Dendritic cell treated with granulocyte-macrophage colony-stimulating factor and Interleukin-4, amounts not matched to agents 40 ng/mL and 50 ng/mL, for 4 days (primary cell): ENCODE measurements at regions not wholly inside any gene's neighbourhood (a gene's known extent, or its start where the extent isn't known, plus 50 kb on each side); places are given as distances from the start of the nearest gene placed in this dataset.

Experiments used
- H3K27ac Mint-ChIP-seq: one replicate; pipeline ENCODE4 v1.8.0; 2022; ENCODE audit warnings: mild to moderate bottlenecking, mixed read lengths
- H3K27me3 Mint-ChIP-seq: one replicate; pipeline ENCODE4 v1.8.0; 2022; ENCODE audit warnings: mild to moderate bottlenecking, mixed read lengths
- H3K36me3 Mint-ChIP-seq: one replicate; pipeline ENCODE4 v1.8.0; 2022; ENCODE audit warnings: low read depth, mixed read lengths
- H3K4me1 Mint-ChIP-seq: one replicate; pipeline ENCODE4 v1.8.0; 2022; ENCODE audit warnings: low read depth, mixed read lengths
- H3K4me3 Mint-ChIP-seq: one replicate; pipeline ENCODE4 v1.8.0; 2022; ENCODE audit warnings: mild to moderate bottlenecking, moderate library complexity, mixed read lengths
- H3K9me3 Mint-ChIP-seq: one replicate; pipeline ENCODE4 v1.8.0; 2022; ENCODE audit warnings: mixed read lengths
- intact Hi-C: fragments of 100-400 bp; cut with micrococcal nuclease; formaldehyde crosslinking; loops from one replicate; pipeline ENCODE4 v1.15.0; 2022

DNA sequence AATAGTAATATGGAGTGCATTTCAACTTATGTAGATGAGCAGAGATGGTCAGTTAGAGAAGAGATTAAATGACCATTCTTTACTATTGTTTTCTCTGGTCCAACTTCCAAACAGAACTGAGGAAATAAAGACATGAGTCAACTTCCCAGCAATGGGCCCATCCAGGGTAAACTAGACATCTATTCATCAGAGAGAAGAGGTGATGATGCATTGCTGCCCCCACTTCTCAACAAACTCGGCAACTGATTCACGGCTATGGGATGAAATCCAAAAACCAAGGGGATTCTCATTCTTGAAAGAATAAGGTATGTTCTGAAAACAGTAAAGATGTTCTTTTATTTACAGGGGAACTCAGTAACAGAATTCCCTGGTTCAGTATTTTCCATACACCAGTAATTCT is 190.7 kb downstream of the RDH14 start:
- Mint-ChIP-seq H3K36me3 (no peaks in the 10 kb centered on the region), H3K4me1 (no peaks in the 10 kb centered on the region), H3K27me3 (no peaks in the 10 kb centered on the region), H3K4me3 (no peak overlapping the region), H3K27ac (no peak overlapping the region), H3K9me3 (no peaks in the 10 kb centered on the region)
- intact Hi-C loops, result no loop called here

DNA sequence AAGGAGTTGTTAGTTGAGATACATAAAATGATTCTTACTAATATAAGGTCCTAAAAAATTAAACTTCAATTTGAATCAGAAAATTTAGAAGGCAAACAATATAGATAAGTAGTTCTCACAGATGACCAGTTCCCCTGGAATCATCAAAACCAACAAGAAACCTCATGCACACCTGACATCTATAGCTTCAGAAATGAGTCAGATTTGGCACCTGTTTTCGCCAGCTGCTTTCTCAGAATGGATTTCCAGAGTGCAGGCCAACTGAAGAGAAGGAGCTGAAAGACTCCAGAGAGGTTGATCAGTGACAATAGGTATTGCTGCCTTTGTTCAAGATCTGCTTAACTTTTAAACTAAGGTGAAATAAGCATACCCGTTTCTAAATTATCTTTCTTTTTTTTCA is 192.4 kb downstream of the RDH14 start:
- intact Hi-C loops, result no loop called here
- Mint-ChIP-seq H3K9me3 (no peaks in the 10 kb centered on the region), H3K36me3 (no peaks in the 10 kb centered on the region), H3K27ac (no peak overlapping the region), H3K4me1 (no peaks in the 10 kb centered on the region), H3K4me3 (no peak overlapping the region), H3K27me3 (no peaks in the 10 kb centered on the region)

- H3K4me3 Mint-ChIP-seq, result no peak overlapping the region
- no peaks in the 10 kb centered on the region for H3K9me3 Mint-ChIP-seq
- H3K27me3 Mint-ChIP-seq, result no peaks in the 10 kb centered on the region
- intact Hi-C loops, result no loop called here
- no peaks in the 10 kb centered on the region for H3K36me3 Mint-ChIP-seq
- no peak overlapping the region for H3K27ac Mint-ChIP-seq
- no peaks in the 10 kb centered on the region for H3K4me1 Mint-ChIP-seq
Observed at GRCh38 chr2:18365342-18365741, 195.1 kb downstream of the RDH14 start.

GRCh38 chr2:18363348-18363747 is 197.1 kb downstream of the RDH14 start:
- Mint-ChIP-seq H3K27ac (no peak overlapping the region), H3K4me3 (no peak overlapping the region), H3K27me3 (no peaks in the 10 kb centered on the region), H3K9me3 (no peaks in the 10 kb centered on the region), H3K4me1 (no peaks in the 10 kb centered on the region), H3K36me3 (no peaks in the 10 kb centered on the region)
- intact Hi-C loops, result no loop called here

DNA sequence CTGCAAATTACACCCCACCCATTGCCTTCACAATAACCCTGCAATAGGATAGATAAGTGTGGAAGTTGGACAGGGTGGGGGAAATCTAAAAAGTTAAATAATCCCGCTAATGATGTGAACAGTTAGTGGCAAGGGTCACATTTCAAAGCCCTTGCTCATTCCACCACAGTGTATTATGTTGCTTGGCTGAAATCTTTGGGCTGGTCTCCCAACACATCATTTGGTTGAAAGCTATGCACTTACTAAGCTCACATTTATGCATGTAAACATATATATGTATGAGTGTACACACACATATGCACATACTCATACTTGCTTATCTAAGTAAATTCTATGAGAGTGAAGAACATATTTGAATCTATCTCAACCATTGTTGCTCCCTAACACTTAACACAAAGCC is 197.8 kb downstream of the RDH14 start:
- Mint-ChIP-seq H3K4me1 (no peaks in the 10 kb centered on the region), H3K27me3 (no peaks in the 10 kb centered on the region), H3K9me3 (no peaks in the 10 kb centered on the region), H3K36me3 (no peaks in the 10 kb centered on the region), H3K4me3 (no peak overlapping the region), H3K27ac (no peak overlapping the region)
- intact Hi-C loops, result no loop called here

GRCh38 chr2:18357537-18357936 is 202.9 kb downstream of the RDH14 start:
- intact Hi-C loops, result no loop called here
- H3K4me3 Mint-ChIP-seq, result no peak overlapping the region
- H3K4me1 Mint-ChIP-seq, result no peaks in the 10 kb centered on the region
- H3K27ac Mint-ChIP-seq, result no peak overlapping the region
- no peaks in the 10 kb centered on the region for H3K36me3 Mint-ChIP-seq
- H3K9me3 Mint-ChIP-seq, result no peaks in the 10 kb centered on the region
- H3K27me3 Mint-ChIP-seq, result no peaks in the 10 kb centered on the region

GRCh38 chr2:18356676-18357075 is 203.8 kb downstream of the RDH14 start:
- Mint-ChIP-seq H3K36me3 (no peaks in the 10 kb centered on the region), H3K27me3 (no peaks in the 10 kb centered on the region), H3K27ac (no peak overlapping the region), H3K4me3 (no peak overlapping the region), H3K4me1 (no peaks in the 10 kb centered on the region), H3K9me3 (no peaks in the 10 kb centered on the region)
- intact Hi-C loops, result no loop called here

GRCh38 chr2:18349421-18349820 is 211.0 kb downstream of the RDH14 start:
- no peaks in the 10 kb centered on the region for H3K9me3 Mint-ChIP-seq
- no peak overlapping the region for H3K4me3 Mint-ChIP-seq
- H3K4me1 Mint-ChIP-seq, result no peaks in the 10 kb centered on the region
- H3K27ac Mint-ChIP-seq, result no peak overlapping the region
- H3K27me3 Mint-ChIP-seq, result no peaks in the 10 kb centered on the region
- H3K36me3 Mint-ChIP-seq, result no peaks in the 10 kb centered on the region
- intact Hi-C loops, result no loop called here

DNA sequence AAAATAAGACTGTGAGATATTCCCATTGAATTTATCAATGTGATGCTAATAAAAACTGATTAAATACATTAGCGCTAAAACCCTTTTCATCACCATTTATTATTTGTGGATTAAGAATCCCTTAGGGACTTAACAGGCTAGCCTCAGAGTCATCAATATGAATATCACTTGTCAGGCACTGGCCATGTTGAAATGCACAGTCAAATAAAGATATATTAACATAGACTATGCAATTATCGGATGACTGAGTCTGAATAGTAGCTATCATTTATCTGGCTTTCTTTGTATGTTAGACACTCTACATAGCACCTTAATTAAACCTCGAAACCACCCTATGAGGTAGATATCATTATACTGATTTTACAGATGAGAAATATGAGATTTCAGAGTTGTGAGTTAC is 213.6 kb downstream of the RDH14 start:
- Mint-ChIP-seq H3K27ac (no peak overlapping the region), H3K36me3 (no peaks in the 10 kb centered on the region), H3K27me3 (no peaks in the 10 kb centered on the region), H3K4me3 (no peak overlapping the region), H3K9me3 (no peaks in the 10 kb centered on the region), H3K4me1 (no peaks in the 10 kb centered on the region)
- intact Hi-C loops, result no loop called here

DNA sequence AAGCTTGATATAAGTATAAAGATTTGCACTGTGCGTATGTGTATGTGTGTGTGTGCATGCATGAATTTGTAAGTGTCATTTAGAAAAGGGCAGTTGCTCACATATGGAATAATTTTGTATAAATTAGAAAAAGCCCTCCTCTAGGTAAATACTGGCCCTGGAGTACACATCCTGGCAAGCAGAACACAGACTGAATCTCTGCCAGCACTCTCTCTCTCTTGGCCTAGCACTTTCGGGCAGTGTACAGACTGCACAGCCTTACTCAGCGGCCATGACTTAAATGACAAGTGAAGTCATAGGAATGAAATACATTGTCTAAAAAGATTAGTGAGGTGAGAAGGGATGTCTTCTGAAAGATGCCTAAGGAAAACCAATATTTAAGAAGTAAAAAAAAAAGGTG is 214.1 kb downstream of the RDH14 start:
- intact Hi-C loops, result no loop called here
- Mint-ChIP-seq H3K4me3 (no peak overlapping the region), H3K27me3 (no peaks in the 10 kb centered on the region), H3K9me3 (no peaks in the 10 kb centered on the region), H3K4me1 (no peaks in the 10 kb centered on the region), H3K27ac (no peak overlapping the region), H3K36me3 (no peaks in the 10 kb centered on the region)

- Mint-ChIP-seq H3K4me1 (no peaks in the 10 kb centered on the region), H3K4me3 (no peak overlapping the region), H3K27me3 (no peaks in the 10 kb centered on the region), H3K36me3 (no peaks in the 10 kb centered on the region), H3K27ac (no peak overlapping the region), H3K9me3 (no peaks in the 10 kb centered on the region)
- intact Hi-C loops, result no loop called here
Observed at GRCh38 chr2:18345848-18346247, 214.6 kb downstream of the RDH14 start.

DNA sequence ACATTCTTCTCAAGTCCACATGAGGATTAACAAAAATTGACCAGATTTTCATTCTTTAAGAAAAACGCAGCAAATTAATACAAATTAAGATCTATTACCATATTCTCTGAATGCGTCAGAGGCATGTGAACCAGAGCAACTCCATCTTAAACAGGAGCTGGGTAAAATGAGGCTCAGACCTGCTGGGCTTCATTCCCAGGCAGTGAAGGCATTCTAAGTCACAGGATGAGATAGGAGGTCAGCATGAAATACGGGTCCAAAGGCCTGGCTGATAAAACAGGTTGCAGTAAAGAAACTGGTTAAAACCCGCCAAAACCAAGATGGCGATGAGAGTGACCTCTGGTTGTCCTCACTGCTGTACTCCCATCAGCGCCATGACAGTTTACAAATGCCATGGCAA is 217.6 kb downstream of the RDH14 start:
- Mint-ChIP-seq H3K27me3 (no peaks in the 10 kb centered on the region), H3K4me1 (no peaks in the 10 kb centered on the region), H3K27ac (no peak overlapping the region), H3K9me3 (no peaks in the 10 kb centered on the region), H3K36me3 (no peaks in the 10 kb centered on the region), H3K4me3 (no peak overlapping the region)
- intact Hi-C loops, result no loop called here

GRCh38 chr2:18339326-18339725 is 221.1 kb downstream of the RDH14 start:
- no peaks in the 10 kb centered on the region for H3K4me1 Mint-ChIP-seq
- intact Hi-C loops, result no loop called here
- H3K9me3 Mint-ChIP-seq, result no peaks in the 10 kb centered on the region
- no peak overlapping the region for H3K27ac Mint-ChIP-seq
- no peak overlapping the region for H3K4me3 Mint-ChIP-seq
- no peaks in the 10 kb centered on the region for H3K36me3 Mint-ChIP-seq
- H3K27me3 Mint-ChIP-seq, result no peaks in the 10 kb centered on the region

- Mint-ChIP-seq H3K27ac (no peak overlapping the region), H3K4me1 (no peaks in the 10 kb centered on the region), H3K4me3 (no peak overlapping the region), H3K27me3 (no peaks in the 10 kb centered on the region), H3K36me3 (no peaks in the 10 kb centered on the region), H3K9me3 (no peaks in the 10 kb centered on the region)
- intact Hi-C loops, result no loop called here
Observed at GRCh38 chr2:18336975-18337374, 223.5 kb downstream of the RDH14 start.

- H3K27me3 Mint-ChIP-seq, result no peaks in the 10 kb centered on the region
- no peaks in the 10 kb centered on the region for H3K4me1 Mint-ChIP-seq
- H3K4me3 Mint-ChIP-seq, result no peak overlapping the region
- H3K9me3 Mint-ChIP-seq, result no peaks in the 10 kb centered on the region
- H3K36me3 Mint-ChIP-seq, result no peaks in the 10 kb centered on the region
- no peak overlapping the region for H3K27ac Mint-ChIP-seq
- intact Hi-C loops, result no loop called here
Observed at GRCh38 chr2:18332477-18332876, 228.0 kb downstream of the RDH14 start.

GRCh38 chr2:18325118-18325517 is 235.3 kb downstream of the RDH14 start:
- no peaks in the 10 kb centered on the region for H3K27me3 Mint-ChIP-seq
- H3K9me3 Mint-ChIP-seq, result no peaks in the 10 kb centered on the region
- H3K27ac Mint-ChIP-seq, result no peak overlapping the region
- H3K4me1 Mint-ChIP-seq, result no peaks in the 10 kb centered on the region
- no peaks in the 10 kb centered on the region for H3K36me3 Mint-ChIP-seq
- H3K4me3 Mint-ChIP-seq, result no peak overlapping the region
- intact Hi-C loops, result no loop called here
